GM23248 (cell line): ENCODE measurements at regions not wholly inside any gene's neighbourhood (a gene's known extent, or its start where the extent isn't known, plus 50 kb on each side); places are given as distances from the start of the nearest gene placed in this dataset.

Experiments
- EZH2 ChIP-seq: fragments of 200-600 bp; sonication (generic); IDR thresholded peaks from 2 replicates; pipeline ENCODE4 v1.6.1; 2018; ENCODE audit warnings: antibody characterized with exemption, mild to moderate bottlenecking; ENCODE audit not compliant: insufficient read depth, poor library complexity, severe bottlenecking
- EZH2phosphoT487 ChIP-seq: fragments of 200-600 bp; sonication (generic); IDR thresholded peaks from 2 replicates; pipeline ENCODE4 v1.6.1; 2018; ENCODE audit warnings: antibody characterized with exemption, moderate library complexity, mild to moderate bottlenecking, low read depth; ENCODE audit not compliant: insufficient read depth

DNA sequence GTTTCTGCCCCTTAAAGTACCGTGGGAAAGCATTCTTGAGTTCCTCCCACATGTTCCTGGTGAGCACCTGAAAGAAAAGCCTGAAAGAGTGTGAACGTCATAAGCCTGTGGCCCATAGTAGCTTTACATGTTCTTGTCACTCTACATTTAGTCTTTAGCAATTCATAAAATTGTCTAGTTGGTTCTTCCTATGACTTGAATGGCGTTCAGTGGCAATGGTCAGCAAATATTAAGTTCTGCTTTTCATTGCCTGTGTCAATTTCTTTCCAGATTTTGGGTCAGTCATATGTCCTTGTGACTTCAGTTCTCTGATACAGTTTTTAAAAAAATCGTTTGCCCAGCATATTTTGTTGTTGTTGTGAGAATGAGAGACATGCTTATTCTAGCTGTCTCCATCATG is 650.0 kb upstream of the BOD1L1 start:
- TF ChIP-seq EZH2: no peak
- TF ChIP-seq EZH2phosphoT487: no peak
